Forelimb muscle (tissue), 1 donor: ENCODE measurements at regions not wholly inside any gene's neighbourhood (a gene's known extent, or its start where the extent isn't known, plus 50 kb on each side); places are given as distances from the start of the nearest gene placed in this dataset.

Source experiments
- DNase-seq: peaks from one replicate; pipeline ENCODE4 v3.0.0-alpha.2; 2013; ENCODE audit warnings: low read depth

GRCh38 chr15:69656271-69657030, 203.8 kb downstream of the RPLP1 start:
- DNase-seq: no peak

- DNase-seq: no peak
These were observed 205.0 kb downstream of the RPLP1 start for GRCh38 chr15:69657626-69658025.

GRCh38 chr15:69658411-69658945, 205.9 kb downstream of the RPLP1 start:
- no peak for DNase-seq

- DNase-seq: no peak
These were observed 206.9 kb downstream of the RPLP1 start for GRCh38 chr15:69659454-69660050.

- no peak for DNase-seq
These were observed 207.5 kb downstream of the RPLP1 start for GRCh38 chr15:69660114-69660513.

- no peak for DNase-seq
These were observed 208.2 kb downstream of the RPLP1 start for GRCh38 chr15:69660658-69661405.

GRCh38 chr15:69661446-69661845, 208.8 kb downstream of the RPLP1 start:
- DNase-seq: no peak

GRCh38 chr15:69661871-69662644, 209.4 kb downstream of the RPLP1 start:
- no peak for DNase-seq

GRCh38 chr15:69662645-69663000, 210.0 kb downstream of the RPLP1 start:
- DNase-seq: no peak

GRCh38 chr15:69663441-69663840, 210.8 kb downstream of the RPLP1 start:
- no peak for DNase-seq

- no peak for DNase-seq
These were observed 211.4 kb downstream of the RPLP1 start for GRCh38 chr15:69663982-69664381.

- no peak for DNase-seq
These were observed 212.3 kb downstream of the RPLP1 start for GRCh38 chr15:69664572-69665571.

- DNase-seq: no peak
These were observed 213.1 kb downstream of the RPLP1 start for GRCh38 chr15:69665641-69666111.

GRCh38 chr15:69666441-69666882, 213.8 kb downstream of the RPLP1 start:
- no peak for DNase-seq

GRCh38 chr15:69666921-69667811, 214.5 kb downstream of the RPLP1 start:
- DNase-seq: no peak

- no peak for DNase-seq
These were observed 215.6 kb downstream of the RPLP1 start for GRCh38 chr15:69668039-69668705.

GRCh38 chr15:69668963-69669362, 216.3 kb downstream of the RPLP1 start:
- DNase-seq: no peak

- no peak for DNase-seq
These were observed 216.8 kb downstream of the RPLP1 start for GRCh38 chr15:69669446-69669845.
